CMK (cell line): ENCODE measurements at regions not wholly inside any gene's neighbourhood (a gene's known extent, or its start where the extent isn't known, plus 50 kb on each side); places are given as distances from the start of the nearest gene placed in this dataset.

Source experiments
- DNase-seq: peaks from one replicate; pipeline ENCODE4 v3.0.0-alpha.2; 2010; ENCODE audit warnings: low read depth

GRCh38 chr6:147867433-147868226 lies 359.1 kb downstream of the SAMD5 start:
- no peak for DNase-seq

GRCh38 chr6:147868427-147869190 lies 360.1 kb downstream of the SAMD5 start:
- DNase-seq: no peak

GRCh38 chr6:147869201-147869600 lies 360.7 kb downstream of the SAMD5 start:
- DNase-seq: no peak

- no peak for DNase-seq
Observed at GRCh38 chr6:147869869-147870268, 361.4 kb downstream of the SAMD5 start.

GRCh38 chr6:147870506-147871110 lies 362.1 kb downstream of the SAMD5 start:
- DNase-seq: no peak

- DNase-seq: no peak
Observed at GRCh38 chr6:147872002-147872401, 363.5 kb downstream of the SAMD5 start.

- no peak for DNase-seq
Observed at GRCh38 chr6:147873816-147874215, 365.3 kb downstream of the SAMD5 start.

GRCh38 chr6:147874322-147874721 lies 365.8 kb downstream of the SAMD5 start:
- DNase-seq: no peak

GRCh38 chr6:147879031-147879580 lies 370.6 kb downstream of the SAMD5 start:
- no peak for DNase-seq

- DNase-seq: no peak
Observed at GRCh38 chr6:147881432-147881831, 372.9 kb downstream of the SAMD5 start.

GRCh38 chr6:147888374-147888773 lies 379.9 kb downstream of the SAMD5 start:
- no peak for DNase-seq

- no peak for DNase-seq
Observed at GRCh38 chr6:147891671-147892070, 383.2 kb downstream of the SAMD5 start.

GRCh38 chr6:147892476-147892875 lies 384.0 kb downstream of the SAMD5 start:
- DNase-seq: no peak

GRCh38 chr6:147895272-147895671 lies 386.8 kb downstream of the SAMD5 start:
- no peak for DNase-seq

GRCh38 chr6:147900247-147900830 lies 391.8 kb downstream of the SAMD5 start:
- no peak for DNase-seq

- no peak for DNase-seq
Observed at GRCh38 chr6:147903321-147903720, 394.8 kb downstream of the SAMD5 start.

GRCh38 chr6:147903931-147904330 lies 395.4 kb downstream of the SAMD5 start:
- DNase-seq: no peak

GRCh38 chr6:147904416-147904815 lies 395.9 kb downstream of the SAMD5 start:
- DNase-seq: no peak

GRCh38 chr6:147905711-147906110 lies 397.2 kb downstream of the SAMD5 start:
- DNase-seq: no peak

- no peak for DNase-seq
Observed at GRCh38 chr6:147906361-147906760, 397.9 kb downstream of the SAMD5 start.

GRCh38 chr6:147909640-147910039 lies 401.1 kb downstream of the SAMD5 start:
- DNase-seq: no peak

- DNase-seq: no peak
Observed at GRCh38 chr6:147910281-147910680, 401.8 kb downstream of the SAMD5 start.
